Common myeloid progenitor, CD34-positive (primary cell): ENCODE measurements at regions not wholly inside any gene's neighbourhood (a gene's known extent, or its start where the extent isn't known, plus 50 kb on each side); places are given as distances from the start of the nearest gene placed in this dataset.

ENCODE experiments used
- CTCF ChIA-PET: fragments of 350-600 bp; sonication (Branson Sonifier 250); formaldehyde crosslinking; loops from one replicate; lab custom pipeline; 2021; ENCODE audit warnings: antibody characterized with exemption; lab: Charles Lee
- POLR2A ChIA-PET: fragments of 350-600 bp; sonication (Branson Sonifier 250); formaldehyde crosslinking; loops from one replicate; lab custom pipeline; 2021; ENCODE audit warnings: antibody characterized with exemption; lab: Charles Lee
- DNase-seq, 3 donors: peaks; one replicate each; pipeline versions ENCODE4 v3.0.0 to v3.0.0-alpha.2; 2013
- H3K27ac ChIP-seq, 2 experiments: 1 replicate in 1 of 2; 2 replicates in 1 of 2; pipeline ENCODE4 v1.7.0; 2013; ENCODE audit warnings: inconsistent platforms in 2 of 2, low read length in 2 of 2, mild to moderate bottlenecking in 2 of 2, low read depth in 1 of 2, moderate library complexity in 1 of 2; ENCODE audit not compliant: severe bottlenecking in 2 of 2, insufficient read depth in 1 of 2, poor library complexity in 1 of 2
- H3K27me3 ChIP-seq, 5 experiments: replicated peaks in 2 of 5; 1 replicate in 3 of 5; 2 replicates in 2 of 5; pipeline versions ENCODE4 v1.6.1 to v1.7.0; 2013; ENCODE audit warnings: low read length in 4 of 5, mild to moderate bottlenecking in 2 of 5, moderate library complexity in 2 of 5, inconsistent platforms in 1 of 5; ENCODE audit not compliant: insufficient read depth in 5 of 5, control insufficient read depth in 4 of 5
- H3K36me3 ChIP-seq, 4 experiments: 1 replicate in 2 of 4; 2 replicates in 2 of 4; pipeline versions ENCODE4 v1.6.1 to v1.7.0; 2013; ENCODE audit warnings: low read length in 3 of 4, control low read depth in 1 of 4, mild to moderate bottlenecking in 1 of 4; ENCODE audit not compliant: control insufficient read depth in 4 of 4, insufficient read depth in 4 of 4
- H3K4me1 ChIP-seq, 4 experiments: 1 replicate in 3 of 4; 2 replicates in 1 of 4; pipeline versions ENCODE4 v1.6.1 to v1.7.1; 2013; ENCODE audit warnings: low read length in 3 of 4, mild to moderate bottlenecking in 3 of 4, control low read depth in 1 of 4, inconsistent platforms in 1 of 4, moderate library complexity in 1 of 4; ENCODE audit not compliant: control insufficient read depth in 4 of 4, insufficient read depth in 4 of 4; ENCODE audit errors: control extremely low read depth in 1 of 4
- H3K4me3 ChIP-seq, 7 experiments: 1 replicate in 4 of 7; 2 replicates in 3 of 7; pipeline versions ENCODE4 v1.5.1 to v1.7.0; 2013; ENCODE audit warnings: mild to moderate bottlenecking in 7 of 7, low read length in 6 of 7, moderate library complexity in 6 of 7, inconsistent platforms in 2 of 7, low read depth in 2 of 7, control low read depth in 1 of 7; ENCODE audit not compliant: insufficient read depth in 4 of 7, control insufficient read depth in 1 of 7; ENCODE audit errors: extremely low read depth in 1 of 7
- H3K9me3 ChIP-seq, 5 experiments: 1 replicate in 4 of 5; 2 replicates in 1 of 5; pipeline versions ENCODE4 v1.6.1 to v1.7.1; 2013; ENCODE audit warnings: low read length in 4 of 5, mild to moderate bottlenecking in 2 of 5, inconsistent platforms in 1 of 5, low read depth in 1 of 5, moderate library complexity in 1 of 5; ENCODE audit not compliant: control insufficient read depth in 4 of 5, insufficient read depth in 2 of 5; ENCODE audit errors: control extremely low read depth in 1 of 5
- WGBS: methylation state at CpG from one replicate; pipeline ENCODE4 v1.1.5; 2013; ENCODE audit not compliant: insufficient coverage; 5-methylcytosine and 5-hydroxymethylcytosine counted together

- POLR2A ChIA-PET: no interaction called here
- CTCF ChIA-PET: interaction anchor here (0.7 to 6.9 kb wide), 5 partner anchors 8 to 60 kb away, joined by 3 to 62 read pairs (median 5); no protein-coding TSS in a partner anchor
- Histone ChIP-seq H3K4me1 (no peaks in the 10 kb centered on the region), H3K4me3 (no peak overlapping the region), H3K27me3 (no peaks in the 10 kb centered on the region), H3K9me3 (no peaks in the 10 kb centered on the region), H3K27ac (no peak overlapping the region), H3K36me3 (no peaks in the 10 kb centered on the region)
- no peak for DNase-seq
- WGBS: 95% methylated on average over 7 of the region's 13 CpGs
These were observed 204.6 kb upstream of the IL12A start for GRCh38 chr3:159783780-159784742.

- WGBS: no CpG with 5 or more reads among the region's 1 CpG
- Histone ChIP-seq H3K9me3 (no peaks in the 10 kb centered on the region), H3K27me3 (no peaks in the 10 kb centered on the region), H3K4me1 (no peaks in the 10 kb centered on the region), H3K4me3 (no peak overlapping the region), H3K36me3 (no peaks in the 10 kb centered on the region), H3K27ac (no peak overlapping the region)
- ChIA-PET POLR2A (interaction anchor here (0.6 kb wide), 1 partner anchor 11 kb away, joined by 5 read pairs; no protein-coding TSS in a partner anchor), CTCF (interaction anchor here (1.3 to 6.9 kb wide), 3 partner anchors 10 to 19 kb away, joined by 3 to 62 read pairs (median 6); no protein-coding TSS in a partner anchor)
- DNase-seq: no peak
These were observed 203.3 kb upstream of the IL12A start for GRCh38 chr3:159785273-159785708.

GRCh38 chr3:159786489-159787177 is 202.0 kb upstream of the IL12A start:
- H3K4me3 ChIP-seq: no peak overlapping the region
- 94% methylated on average over 3 of the region's 9 CpGs for WGBS
- CTCF ChIA-PET: interaction anchor here (1.5 kb wide), 1 partner anchor 10 kb away, joined by 7 read pairs; no protein-coding TSS in a partner anchor
- no peaks in the 10 kb centered on the region for H3K4me1 ChIP-seq
- no peaks in the 10 kb centered on the region for H3K9me3 ChIP-seq
- no peak overlapping the region for H3K27ac ChIP-seq
- no peaks in the 10 kb centered on the region for H3K36me3 ChIP-seq
- POLR2A ChIA-PET: no interaction called here
- peak in 1 of 3 donors; percentile 8 for DNase-seq
- H3K27me3 ChIP-seq: no peaks in the 10 kb centered on the region

- Histone ChIP-seq H3K27ac (no peak overlapping the region), H3K36me3 (no peaks in the 10 kb centered on the region), H3K4me3 (no peak overlapping the region), H3K4me1 (no peaks in the 10 kb centered on the region), H3K27me3 (no peaks in the 10 kb centered on the region), H3K9me3 (no peaks in the 10 kb centered on the region)
- ChIA-PET CTCF (interaction anchor here (1.3 to 1.5 kb wide), 2 partner anchors 11 to 18 kb away, joined by 3 to 7 read pairs; no protein-coding TSS in a partner anchor), POLR2A (no interaction called here)
- no peak for DNase-seq
- 80% methylated on average over 2 of the region's 4 CpGs for WGBS
These were observed 201.5 kb upstream of the IL12A start for GRCh38 chr3:159787178-159787574.

GRCh38 chr3:159787794-159788205 is 200.8 kb upstream of the IL12A start:
- 93% methylated on average over 3 of the region's 5 CpGs for WGBS
- POLR2A ChIA-PET: no interaction called here
- H3K9me3 ChIP-seq: no peaks in the 10 kb centered on the region
- no peak for DNase-seq
- H3K36me3 ChIP-seq: no peaks in the 10 kb centered on the region
- no peaks in the 10 kb centered on the region for H3K4me1 ChIP-seq
- H3K27me3 ChIP-seq: no peaks in the 10 kb centered on the region
- H3K4me3 ChIP-seq: no peak overlapping the region
- H3K27ac ChIP-seq: no peak overlapping the region
- CTCF ChIA-PET: interaction anchor here (1.3 to 1.5 kb wide), 2 partner anchors 12 to 17 kb away, joined by 3 to 7 read pairs; no protein-coding TSS in a partner anchor

- H3K9me3 ChIP-seq: no peaks in the 10 kb centered on the region
- 100% methylated on average over 1 of the region's 3 CpGs for WGBS
These were observed 200.3 kb upstream of the IL12A start for GRCh38 chr3:159788291-159788690.

More at GRCh38 chr3:159788291-159788690, 200.3 kb upstream of the IL12A start:
- Histone ChIP-seq H3K27me3 (no peaks in the 10 kb centered on the region), H3K4me3 (no peak overlapping the region), H3K4me1 (no peaks in the 10 kb centered on the region), H3K27ac (no peak overlapping the region), H3K36me3 (no peaks in the 10 kb centered on the region)
- no peak for DNase-seq
- ChIA-PET POLR2A (no interaction called here), CTCF (interaction anchor here (1.3 to 1.5 kb wide), 2 partner anchors 12 to 16 kb away, joined by 3 to 7 read pairs; no protein-coding TSS in a partner anchor)
